Dedifferentiated amniotic fluid mesenchymal stem cell (primary cell): ENCODE measurements at regions not wholly inside any gene's neighbourhood (a gene's known extent, or its start where the extent isn't known, plus 50 kb on each side); places are given as distances from the start of the nearest gene placed in this dataset.
A peak's percentile ranks its signal among the peaks of the same experiment; 100 is the strongest.

Source experiments
- DNase-seq: peaks from one replicate; pipeline ENCODE4 v3.0.0-alpha.2; 2016; ENCODE audit errors: extremely low spot score

- DNase-seq, result no peak
These were observed 341.6 kb upstream of the NT5C1B start for GRCh38 chr2:18930971-18931370.

- no peak for DNase-seq
These were observed 338.3 kb upstream of the NT5C1B start for GRCh38 chr2:18927525-18928232.

- DNase-seq, result no peak
These were observed 337.5 kb upstream of the NT5C1B start for GRCh38 chr2:18926631-18927524.

- peak; percentile 81 for DNase-seq
These were observed 335.9 kb upstream of the NT5C1B start for GRCh38 chr2:18925296-18925695.

- DNase-seq, result peak; percentile 43
These were observed 335.5 kb upstream of the NT5C1B start for GRCh38 chr2:18924886-18925285.

- DNase-seq, result no peak
These were observed 335.0 kb upstream of the NT5C1B start for GRCh38 chr2:18924386-18924785.

- no peak for DNase-seq
These were observed 332.9 kb upstream of the NT5C1B start for GRCh38 chr2:18922276-18922675.

GRCh38 chr2:18918280-18918679 is 328.9 kb upstream of the NT5C1B start:
- DNase-seq, result no peak

- DNase-seq, result no peak
These were observed 325.9 kb upstream of the NT5C1B start for GRCh38 chr2:18915227-18915626.

- no peak for DNase-seq
These were observed 324.1 kb upstream of the NT5C1B start for GRCh38 chr2:18913512-18913911.

GRCh38 chr2:18912225-18912888 is 323.0 kb upstream of the NT5C1B start:
- no peak for DNase-seq

- DNase-seq, result no peak
These were observed 322.0 kb upstream of the NT5C1B start for GRCh38 chr2:18911416-18911815.

GRCh38 chr2:18910843-18911242 is 321.5 kb upstream of the NT5C1B start:
- peak; percentile 51 for DNase-seq

- DNase-seq, result no peak
These were observed 318.6 kb upstream of the NT5C1B start for GRCh38 chr2:18907937-18908336.

- no peak for DNase-seq
These were observed 318.1 kb upstream of the NT5C1B start for GRCh38 chr2:18907508-18907907.

GRCh38 chr2:18903750-18904149 is 314.4 kb upstream of the NT5C1B start:
- DNase-seq, result no peak

GRCh38 chr2:18901242-18901641 is 311.9 kb upstream of the NT5C1B start:
- DNase-seq, result no peak

- DNase-seq, result no peak
These were observed 311.3 kb upstream of the NT5C1B start for GRCh38 chr2:18900691-18901141.

GRCh38 chr2:18899725-18900124 is 310.4 kb upstream of the NT5C1B start:
- no peak for DNase-seq

GRCh38 chr2:18898271-18898670 is 308.9 kb upstream of the NT5C1B start:
- no peak for DNase-seq

- peak; percentile 43 for DNase-seq
These were observed 306.9 kb upstream of the NT5C1B start for GRCh38 chr2:18896125-18896764.
